Neural progenitor cell (in vitro differentiated cells): ENCODE measurements at regions not wholly inside any gene's neighbourhood (a gene's known extent, or its start where the extent isn't known, plus 50 kb on each side); places are given as distances from the start of the nearest gene placed in this dataset.

Experiments
- DNase-seq: peaks from one replicate; pipeline ENCODE4 v3.0.0-alpha.2; 2016; ENCODE audit warnings: low spot score
- H2AFZ ChIP-seq: fragments of 200-600 bp; sonication (generic); replicated peaks from 2 replicates; pipeline ENCODE4 v1.6.1; 2016; ENCODE audit warnings: antibody characterized with exemption
- H3F3A ChIP-seq: fragments of 200-600 bp; sonication (generic); 2 replicates; pipeline ENCODE4 v1.6.1; 2016; ENCODE audit warnings: antibody characterized with exemption, low read depth
- H3K27ac ChIP-seq: fragments of 200-600 bp; sonication (generic); 2 replicates; pipeline ENCODE4 v1.5.1; 2016; ENCODE audit warnings: mild to moderate bottlenecking
- H3K27me3 ChIP-seq: fragments of 200-600 bp; sonication (generic); 2 replicates; pipeline ENCODE4 v1.6.1; 2016; ENCODE audit warnings: mild to moderate bottlenecking, moderate library complexity
- H3K36me3 ChIP-seq: fragments of 200-600 bp; sonication (generic); 2 replicates; pipeline ENCODE4 v1.5.1; 2016
- H3K4me1 ChIP-seq: fragments of 200-600 bp; sonication (generic); 2 replicates; pipeline ENCODE4 v1.6.1; 2016; ENCODE audit warnings: mixed run types
- H3K4me2 ChIP-seq: fragments of 200-600 bp; sonication (generic); 2 replicates; pipeline ENCODE4 v1.6.1; 2016
- H3K4me3 ChIP-seq: fragments of 200-600 bp; sonication (generic); 2 replicates; pipeline ENCODE4 v1.5.1; 2016
- H3K79me2 ChIP-seq: fragments of 200-600 bp; sonication (generic); 2 replicates; pipeline ENCODE4 v1.6.1; 2016; ENCODE audit warnings: low read depth
- H3K9ac ChIP-seq: fragments of 200-600 bp; sonication (generic); 2 replicates; pipeline ENCODE4 v1.6.1; 2016
- H3K9me3 ChIP-seq: fragments of 200-600 bp; sonication (generic); 2 replicates; pipeline ENCODE4 v1.5.1; 2016; ENCODE audit warnings: low read depth
- H4K20me1 ChIP-seq: fragments of 200-600 bp; sonication (generic); 2 replicates; pipeline ENCODE4 v1.6.1; 2016; ENCODE audit warnings: low read depth
- H3K27ac Mint-ChIP-seq: 3 replicates; pipeline ENCODE4 v1.8.0; 2021; ENCODE audit warnings: mixed read lengths
- H3K27me3 Mint-ChIP-seq: 2 replicates; pipeline ENCODE4 v1.8.0; 2022; ENCODE audit warnings: low read depth, mild to moderate bottlenecking, inconsistent platforms, moderate library complexity, mixed read lengths; ENCODE audit not compliant: insufficient read depth
- H3K36me3 Mint-ChIP-seq: 3 replicates; pipeline ENCODE4 v1.8.0; 2021; ENCODE audit warnings: mixed read lengths
- H3K4me1 Mint-ChIP-seq: 3 replicates; pipeline ENCODE4 v1.8.0; 2021; ENCODE audit warnings: mixed read lengths
- H3K4me3 Mint-ChIP-seq: 3 replicates; pipeline ENCODE4 v1.8.0; 2021; ENCODE audit warnings: mild to moderate bottlenecking, moderate library complexity, mixed read lengths
- H3K9me3 Mint-ChIP-seq: 3 replicates; pipeline ENCODE4 v1.8.0; 2020; ENCODE audit warnings: mixed read lengths
- EZH2 ChIP-seq: fragments of 200-600 bp; sonication (generic); IDR thresholded peaks from 2 replicates; pipeline ENCODE4 v1.6.1; 2017; ENCODE audit warnings: antibody characterized with exemption, mild to moderate bottlenecking, moderate library complexity
- EZH2phosphoT487 ChIP-seq: fragments of 200-600 bp; sonication (generic); IDR thresholded peaks from 2 replicates; pipeline ENCODE4 v1.6.1; 2017; ENCODE audit warnings: antibody characterized with exemption
- TF ChIP-seq, protein P1 (sequence below): fragments of 200-600 bp; sonication (generic); IDR thresholded peaks from 2 replicates; pipeline ENCODE4 v1.5.1; 2017; ENCODE audit warnings: antibody characterized with exemption, mild to moderate bottlenecking

DNA sequence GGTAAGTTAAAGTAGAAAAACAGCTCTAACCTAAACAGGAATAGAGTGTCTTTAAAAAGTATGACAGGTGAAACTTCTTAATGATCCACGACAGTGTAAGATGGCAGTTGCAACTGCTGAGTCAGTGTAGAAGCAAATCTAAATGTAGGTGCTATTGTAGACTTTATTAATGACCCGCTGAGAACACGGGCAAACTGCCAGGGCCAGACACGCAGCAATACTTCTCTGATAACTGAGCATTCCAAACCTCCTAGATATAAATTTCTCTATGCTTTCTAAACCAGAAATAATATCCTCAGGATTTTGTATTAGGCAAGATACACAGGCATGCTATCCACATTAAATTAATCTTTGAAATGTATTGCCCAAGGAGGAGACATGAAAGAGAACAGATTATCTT lies 1076.4 kb downstream of the HACE1 start:
- Histone ChIP-seq H3K9me3 (no peaks in the 10 kb centered on the region), H3K4me3 (no peak overlapping the region), H3K9ac (no peak overlapping the region), H2AFZ (peak overlapping the region; percentile 50), H3K4me1 (no peaks in the 10 kb centered on the region), H4K20me1 (no peaks in the 10 kb centered on the region), H3K79me2 (no peaks in the 10 kb centered on the region), H3K27me3 (no peaks in the 10 kb centered on the region), H3F3A (no peaks in the 10 kb centered on the region), H3K27ac (no peak overlapping the region), H3K4me2 (no peak overlapping the region), H3K36me3 (no peaks in the 10 kb centered on the region)
- H3K36me3 Mint-ChIP-seq = no peaks in the 10 kb centered on the region
- H3K9me3 Mint-ChIP-seq = no peaks in the 10 kb centered on the region
- no peaks in the 10 kb centered on the region for H3K4me1 Mint-ChIP-seq
- no peak overlapping the region for H3K4me3 Mint-ChIP-seq
- peaks cover 2% of the 10 kb centered on the region for H3K27me3 Mint-ChIP-seq
- no peak overlapping the region for H3K27ac Mint-ChIP-seq
- TF ChIP-seq, protein P1, sequence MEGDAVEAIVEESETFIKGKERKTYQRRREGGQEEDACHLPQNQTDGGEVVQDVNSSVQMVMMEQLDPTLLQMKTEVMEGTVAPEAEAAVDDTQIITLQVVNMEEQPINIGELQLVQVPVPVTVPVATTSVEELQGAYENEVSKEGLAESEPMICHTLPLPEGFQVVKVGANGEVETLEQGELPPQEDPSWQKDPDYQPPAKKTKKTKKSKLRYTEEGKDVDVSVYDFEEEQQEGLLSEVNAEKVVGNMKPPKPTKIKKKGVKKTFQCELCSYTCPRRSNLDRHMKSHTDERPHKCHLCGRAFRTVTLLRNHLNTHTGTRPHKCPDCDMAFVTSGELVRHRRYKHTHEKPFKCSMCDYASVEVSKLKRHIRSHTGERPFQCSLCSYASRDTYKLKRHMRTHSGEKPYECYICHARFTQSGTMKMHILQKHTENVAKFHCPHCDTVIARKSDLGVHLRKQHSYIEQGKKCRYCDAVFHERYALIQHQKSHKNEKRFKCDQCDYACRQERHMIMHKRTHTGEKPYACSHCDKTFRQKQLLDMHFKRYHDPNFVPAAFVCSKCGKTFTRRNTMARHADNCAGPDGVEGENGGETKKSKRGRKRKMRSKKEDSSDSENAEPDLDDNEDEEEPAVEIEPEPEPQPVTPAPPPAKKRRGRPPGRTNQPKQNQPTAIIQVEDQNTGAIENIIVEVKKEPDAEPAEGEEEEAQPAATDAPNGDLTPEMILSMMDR = no peak
- TF ChIP-seq EZH2 = no peak
- no peak for TF ChIP-seq EZH2phosphoT487
- no peak for DNase-seq

DNA sequence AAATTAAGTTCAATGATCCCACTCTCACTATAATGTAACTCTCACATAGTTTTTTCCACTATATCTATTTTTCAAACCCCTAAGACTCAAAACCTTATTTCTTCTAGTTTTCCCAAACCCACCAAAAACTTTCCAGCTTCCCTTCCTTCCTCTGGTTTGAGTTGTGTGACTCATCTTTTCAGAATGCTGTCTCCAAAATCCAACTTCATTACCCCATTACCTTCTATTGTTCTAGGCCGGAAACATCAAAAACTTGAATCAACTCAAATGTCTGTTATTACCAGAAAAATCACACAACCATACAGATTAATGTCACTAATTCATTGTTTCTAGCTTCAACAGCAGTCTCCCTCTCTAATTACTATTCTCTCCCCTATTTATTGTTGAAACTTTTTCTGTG lies 1090.3 kb downstream of the HACE1 start:
- H3K27ac ChIP-seq = no peak overlapping the region
- H3K4me3 ChIP-seq = no peak overlapping the region
- Mint-ChIP-seq H3K4me3 (no peak overlapping the region), H3K4me1 (no peaks in the 10 kb centered on the region), H3K9me3 (no peaks in the 10 kb centered on the region), H3K27ac (no peak overlapping the region), H3K36me3 (no peaks in the 10 kb centered on the region), H3K27me3 (no peaks in the 10 kb centered on the region)
- no peak overlapping the region for H3K9ac ChIP-seq
- no peaks in the 10 kb centered on the region for H3K36me3 ChIP-seq
- no peak for TF ChIP-seq EZH2
- TF ChIP-seq EZH2phosphoT487 = no peak
- TF ChIP-seq, protein P1 = no peak
- no peak overlapping the region for H2AFZ ChIP-seq
- H3K4me2 ChIP-seq = no peak overlapping the region
- no peaks in the 10 kb centered on the region for H3K79me2 ChIP-seq
- no peaks in the 10 kb centered on the region for H3F3A ChIP-seq
- no peaks in the 10 kb centered on the region for H3K4me1 ChIP-seq
- DNase-seq = no peak
- no peaks in the 10 kb centered on the region for H4K20me1 ChIP-seq
- no peaks in the 10 kb centered on the region for H3K27me3 ChIP-seq
- no peaks in the 10 kb centered on the region for H3K9me3 ChIP-seq

DNA sequence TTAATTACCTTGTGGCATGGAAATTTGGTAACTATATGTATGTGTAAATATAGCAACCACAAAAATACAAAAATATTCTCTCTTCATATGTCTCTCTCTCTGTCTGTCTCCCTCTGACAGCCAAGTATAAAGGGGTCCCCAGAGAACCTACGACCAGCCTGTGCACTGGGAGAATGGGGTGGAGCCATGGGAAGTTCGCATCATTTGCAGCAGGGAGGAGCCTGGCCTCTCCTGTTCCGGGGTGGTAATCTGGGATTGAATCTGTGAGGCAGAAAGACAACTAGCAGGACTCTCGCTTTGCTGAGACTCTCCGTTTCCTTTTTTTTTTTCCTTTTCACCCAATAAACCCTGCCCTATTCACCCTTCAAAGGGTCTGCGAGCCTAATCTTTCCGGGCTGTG lies 1109.1 kb downstream of the HACE1 start:
- H4K20me1 ChIP-seq = no peaks in the 10 kb centered on the region
- no peak overlapping the region for H3K9ac ChIP-seq
- no peak overlapping the region for H3K27ac Mint-ChIP-seq
- TF ChIP-seq, protein P1 = no peak
- TF ChIP-seq EZH2phosphoT487 (no peak), EZH2 (no peak)
- H3K4me2 ChIP-seq = no peak overlapping the region
- H3K36me3 Mint-ChIP-seq = no peaks in the 10 kb centered on the region
- no peaks in the 10 kb centered on the region for H3K36me3 ChIP-seq
- peaks cover 7% of the 10 kb centered on the region for H3K27me3 Mint-ChIP-seq
- no peaks in the 10 kb centered on the region for H3K27me3 ChIP-seq
- no peak overlapping the region for H3K4me3 Mint-ChIP-seq
- H3K79me2 ChIP-seq = no peaks in the 10 kb centered on the region
- H2AFZ ChIP-seq = peak overlapping the region; percentile 78
- H3K4me3 ChIP-seq = no peak overlapping the region
- H3K9me3 ChIP-seq = no peaks in the 10 kb centered on the region
- H3K9me3 Mint-ChIP-seq = no peaks in the 10 kb centered on the region
- H3F3A ChIP-seq = no peaks in the 10 kb centered on the region
- no peaks in the 10 kb centered on the region for H3K4me1 ChIP-seq
- no peak overlapping the region for H3K27ac ChIP-seq
- DNase-seq = peak; percentile 1
- no peaks in the 10 kb centered on the region for H3K4me1 Mint-ChIP-seq

DNA sequence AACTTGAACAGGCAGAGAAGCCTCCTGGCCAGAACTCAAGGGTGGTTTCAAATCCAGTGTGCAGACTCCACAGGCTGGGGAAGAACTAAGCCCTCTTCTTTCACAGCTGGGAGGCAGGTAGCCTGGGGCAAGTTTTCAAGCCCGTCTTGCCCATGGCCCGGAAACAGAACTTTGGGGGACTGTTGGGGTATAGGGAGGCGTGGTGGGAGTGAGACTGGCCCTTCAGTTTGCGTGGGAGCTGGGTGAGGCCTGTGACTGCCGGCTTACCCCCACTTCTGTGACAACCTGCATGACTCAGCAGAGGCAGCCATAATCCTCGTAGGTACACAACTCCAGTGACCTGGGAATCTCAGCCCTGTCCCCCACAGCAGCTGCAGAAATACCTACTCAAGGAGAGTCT lies 1125.7 kb downstream of the HACE1 start:
- Histone ChIP-seq H3K27me3 (no peaks in the 10 kb centered on the region), H3K36me3 (no peaks in the 10 kb centered on the region), H3K4me2 (no peak overlapping the region), H2AFZ (no peak overlapping the region), H3K4me3 (no peak overlapping the region), H3K9ac (no peak overlapping the region), H3F3A (no peaks in the 10 kb centered on the region), H3K9me3 (no peaks in the 10 kb centered on the region), H3K79me2 (no peaks in the 10 kb centered on the region), H3K4me1 (no peaks in the 10 kb centered on the region), H3K27ac (no peak overlapping the region), H4K20me1 (no peaks in the 10 kb centered on the region)
- no peaks in the 10 kb centered on the region for H3K4me1 Mint-ChIP-seq
- DNase-seq = no peak
- TF ChIP-seq EZH2phosphoT487 (no peak), EZH2 (no peak)
- TF ChIP-seq, protein P1 = no peak
- no peaks in the 10 kb centered on the region for H3K27me3 Mint-ChIP-seq
- no peaks in the 10 kb centered on the region for H3K36me3 Mint-ChIP-seq
- H3K4me3 Mint-ChIP-seq = no peak overlapping the region
- H3K27ac Mint-ChIP-seq = no peak overlapping the region
- peaks cover 2% of the 10 kb centered on the region for H3K9me3 Mint-ChIP-seq
